IMR-90 (cell line): ENCODE measurements at regions not wholly inside any gene's neighbourhood (a gene's known extent, or its start where the extent isn't known, plus 50 kb on each side); places are given as distances from the start of the nearest gene placed in this dataset.
A peak's percentile ranks its signal among the peaks of the same experiment; 100 is the strongest.
"Not testable (repeated sequence)": the region's sequence is repeated elsewhere in the genome, so short reads cannot be mapped to it uniquely, and the experiment has no call there.

Experiments used
- ATAC-seq: fragments of 200-7000 bp; cut with Tn5 transposase; 2 replicates; pipeline ENCODE4 v1.9.1; 2020; ENCODE audit warnings: low read depth, mild to moderate bottlenecking, moderate library complexity
- BruUV-seq: library from RNA; stranded (reverse); fragments of 400-500 nt; replicated peaks from 2 replicates; lab custom pipeline; 2021; lab: Mats Ljungman, UMichigan
- CTCF ChIA-PET: fragments of 300-600 bp; formaldehyde crosslinking; extraction: SDS; loops from one replicate; lab custom pipeline; 2021; ENCODE audit warnings: antibody characterized with exemption; lab: Yijun Ruan, JAX
- POLR2A ChIA-PET: fragments of 300-600 bp; sonication (Branson Sonifier 250); formaldehyde crosslinking; loops from one replicate; lab custom pipeline; 2022; ENCODE audit warnings: antibody characterized with exemption; ENCODE audit not compliant: unreplicated experiment; lab: Charles Lee
- DNase-seq: peaks from one replicate; pipeline ENCODE4 v3.0.0; 2013
- H2AFZ ChIP-seq: replicated peaks from 2 replicates; pipeline ENCODE3; 2013; ENCODE audit warnings: low read length, mild to moderate bottlenecking; ENCODE audit not compliant: poor library complexity
- H2AK5ac ChIP-seq: 2 replicates; pipeline ENCODE4 v1.6.1; 2013; ENCODE audit warnings: low read depth, low read length, inconsistent platforms
- H2AK9ac ChIP-seq: replicated peaks from 2 replicates; pipeline ENCODE3; 2013; ENCODE audit warnings: mild to moderate bottlenecking, low read depth, low read length, moderate library complexity; ENCODE audit not compliant: poor library complexity
- H2BK120ac ChIP-seq: 2 replicates; pipeline ENCODE4 v1.6.1; 2013; ENCODE audit warnings: low read depth, low read length, inconsistent platforms
- H2BK15ac ChIP-seq: 3 replicates; pipeline ENCODE4 v1.6.1; 2013; ENCODE audit warnings: low read depth, low read length, inconsistent platforms
- H2BK20ac ChIP-seq: 2 replicates; pipeline ENCODE4 v1.6.1; 2013; ENCODE audit warnings: low read depth, mild to moderate bottlenecking, inconsistent platforms, low read length, moderate library complexity
- H2BK5ac ChIP-seq: 2 replicates; pipeline ENCODE4 v1.6.1; 2013; ENCODE audit warnings: mild to moderate bottlenecking, low read depth, low read length, inconsistent platforms; ENCODE audit not compliant: poor library complexity, severe bottlenecking
- H3K14ac ChIP-seq: replicated peaks from 2 replicates; pipeline ENCODE4 v1.6.1; 2013; ENCODE audit warnings: low read depth, low read length, inconsistent platforms
- H3K18ac ChIP-seq: 2 replicates; pipeline ENCODE4 v1.6.1; 2013; ENCODE audit warnings: low read depth, low read length, control low read depth
- H3K23ac ChIP-seq: 2 replicates; pipeline ENCODE4 v1.6.1; 2013; ENCODE audit warnings: low read depth, low read length, inconsistent platforms
- H3K27ac ChIP-seq: 2 replicates; pipeline ENCODE4 v1.5.1; 2013; ENCODE audit warnings: mild to moderate bottlenecking, control low read depth, low read length; ENCODE audit not compliant: insufficient read depth
- H3K27me3 ChIP-seq: 2 replicates; pipeline ENCODE4 v1.6.1; 2013; ENCODE audit warnings: low read length; ENCODE audit not compliant: control insufficient read depth, insufficient read depth
- H3K36me3 ChIP-seq: 2 replicates; pipeline ENCODE4 v1.6.1; 2013; ENCODE audit warnings: low read length, mixed read lengths; ENCODE audit not compliant: control insufficient read depth, insufficient read depth
- H3K4ac ChIP-seq: 2 replicates; pipeline ENCODE4 v1.6.1; 2013; ENCODE audit warnings: low read depth, low read length, inconsistent platforms
- H3K4me1 ChIP-seq: 2 replicates; pipeline ENCODE4 v1.6.1; 2013; ENCODE audit warnings: low read length, mixed read lengths; ENCODE audit not compliant: control insufficient read depth, insufficient read depth
- H3K4me2 ChIP-seq: 2 replicates; pipeline ENCODE4 v1.6.1; 2013; ENCODE audit warnings: low read depth, mild to moderate bottlenecking, control low read depth, low read length, moderate library complexity
- H3K4me3 ChIP-seq: 2 replicates; pipeline ENCODE4 v1.5.1; 2013; ENCODE audit warnings: low read depth, mild to moderate bottlenecking, control low read depth, low read length, moderate library complexity; ENCODE audit not compliant: insufficient read depth
- H3K56ac ChIP-seq: 2 replicates; pipeline ENCODE4 v1.6.1; 2013; ENCODE audit warnings: low read length, inconsistent platforms; ENCODE audit not compliant: insufficient read depth; ENCODE audit errors: extremely low read depth
- H3K79me1 ChIP-seq, 2 experiments: 2 replicates each; pipeline ENCODE4 v1.6.1; 2013; ENCODE audit warnings: low read length in 2 of 2, inconsistent platforms in 1 of 2, low read depth in 1 of 2
- H3K9ac ChIP-seq: 2 replicates; pipeline ENCODE4 v1.6.1; 2013; ENCODE audit warnings: low read depth, low read length, control low read depth
- H3K9me1 ChIP-seq: 2 replicates; pipeline ENCODE4 v1.6.1; 2013; ENCODE audit warnings: low read length, inconsistent platforms; ENCODE audit not compliant: insufficient read depth
- H3K9me3 ChIP-seq: 2 replicates; pipeline ENCODE4 v1.6.1; 2013; ENCODE audit warnings: low read length; ENCODE audit not compliant: control insufficient read depth, insufficient read depth
- H4K20me1 ChIP-seq: 2 replicates; pipeline ENCODE4 v1.6.1; 2013; ENCODE audit warnings: low read length, inconsistent platforms; ENCODE audit not compliant: insufficient read depth
- H4K5ac ChIP-seq: 2 replicates; pipeline ENCODE4 v1.6.1; 2013; ENCODE audit warnings: mild to moderate bottlenecking, low read depth, low read length, control low read depth
- H4K8ac ChIP-seq, 2 experiments: 2 replicates each; pipeline ENCODE4 v1.6.1; 2013; ENCODE audit warnings: low read depth in 2 of 2, low read length in 2 of 2, control low read depth in 1 of 2, inconsistent platforms in 1 of 2
- H4K91ac ChIP-seq: 2 replicates; pipeline ENCODE4 v1.6.1; 2013; ENCODE audit warnings: low read depth, low read length, inconsistent platforms; ENCODE audit not compliant: insufficient read depth
- MAFK ChIP-seq: IDR thresholded peaks from 2 replicates; pipeline ENCODE4 v1.6.1; 2012; ENCODE audit warnings: low read depth, low read length, improper control_type of control experiment
- POLR2A ChIP-seq: IDR thresholded peaks from 2 replicates; pipeline ENCODE4 v1.6.1; 2012; ENCODE audit warnings: mild to moderate bottlenecking, low read depth, low read length
- WGBS, 2 experiments: methylation state at CpG; one replicate each; pipeline versions ENCODE4 v1.1.5 to v1.1.7; 2013; ENCODE audit warnings: missing lambda C conversion rate in 2 of 2; ENCODE audit not compliant: insufficient read length in 1 of 2; ENCODE audit errors: extremely low coverage in 2 of 2; 5-methylcytosine and 5-hydroxymethylcytosine counted together
- dilution Hi-C: fragments of 300-500 bp; cut with HindIII; formaldehyde crosslinking; loops from one replicate; pipeline ENCODE4 v1.14.3; 2018; ENCODE audit warnings: low sequenced_read_pairs; ENCODE audit not compliant: unreplicated experiment
- in situ Hi-C: fragments of 300-500 bp; cut with MboI; formaldehyde crosslinking; loops from 3 replicates; pipeline ENCODE4 v1.14.3; 2019; ENCODE audit warnings: low sequenced_read_pairs, inconsistent platforms, mixed read lengths
- intact Hi-C: fragments of 100-400 bp; cut with micrococcal nuclease; formaldehyde crosslinking; loops from 2 replicates; pipeline ENCODE4 v1.10.0; 2022

DNA sequence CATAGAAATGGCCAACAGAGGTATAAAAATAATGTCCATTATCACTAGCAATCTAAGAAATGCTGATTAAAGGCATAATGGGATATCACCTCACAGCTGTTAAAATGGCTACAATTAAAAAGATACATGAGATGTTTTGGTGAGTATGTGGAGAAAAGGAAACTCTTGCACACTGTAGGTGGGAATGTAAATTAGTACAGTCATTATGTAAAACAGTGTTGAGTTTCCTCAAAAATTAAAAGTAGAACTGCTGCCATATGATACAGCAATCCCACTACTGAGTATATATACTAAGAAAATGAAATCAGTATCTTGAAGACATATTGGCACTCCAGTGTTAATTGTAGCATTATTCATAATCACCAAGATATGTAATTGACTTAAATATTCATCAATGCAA, 982.2 kb upstream of the EPHA6 start:
- intact Hi-C loops: no loop called here
- ATAC-seq (no peak), DNase-seq (no peak)
- H2BK15ac ChIP-seq: no peak overlapping the region
- no peak overlapping the region for H3K18ac ChIP-seq
- H3K4me3 ChIP-seq: no peak overlapping the region
- no peak overlapping the region for H2AFZ ChIP-seq
- H4K20me1 ChIP-seq: no peaks in the 10 kb centered on the region
- no peak overlapping the region for H3K23ac ChIP-seq
- H4K5ac ChIP-seq: no peak overlapping the region
- H2AK5ac ChIP-seq: no peak overlapping the region
- H2AK9ac ChIP-seq: no peak overlapping the region
- BruUV-seq: no TSS peak
- CTCF ChIA-PET: no interaction called here
- no peak overlapping the region for H3K14ac ChIP-seq
- TF ChIP-seq MAFK (0 out of 2 replicates have a peak, but pooled peaks have one; percentile 10), POLR2A (no peak)
- no peak overlapping the region for H4K8ac ChIP-seq
- no peaks in the 10 kb centered on the region for H3K4me1 ChIP-seq
- no peak overlapping the region for H2BK5ac ChIP-seq
- no peak overlapping the region for H2BK20ac ChIP-seq
- no peak overlapping the region for H4K91ac ChIP-seq
- in situ Hi-C loops: no loop called here
- no peak overlapping the region for H3K56ac ChIP-seq
- H3K79me1 ChIP-seq: no peaks in the 10 kb centered on the region
- no peaks in the 10 kb centered on the region for H3K36me3 ChIP-seq
- H3K9me3 ChIP-seq: no peaks in the 10 kb centered on the region; the same call in 1 of the 2 replicates
- no peak overlapping the region for H3K4me2 ChIP-seq
- no peak overlapping the region for H3K4ac ChIP-seq
- POLR2A ChIA-PET: no interaction called here
- H3K9ac ChIP-seq: no peak overlapping the region
- H2BK120ac ChIP-seq: no peak overlapping the region
- H3K9me1 ChIP-seq: no peaks in the 10 kb centered on the region
- no peaks in the 10 kb centered on the region for H3K27me3 ChIP-seq
- no peak overlapping the region for H3K27ac ChIP-seq
- dilution Hi-C loops: no loop called here

DNA sequence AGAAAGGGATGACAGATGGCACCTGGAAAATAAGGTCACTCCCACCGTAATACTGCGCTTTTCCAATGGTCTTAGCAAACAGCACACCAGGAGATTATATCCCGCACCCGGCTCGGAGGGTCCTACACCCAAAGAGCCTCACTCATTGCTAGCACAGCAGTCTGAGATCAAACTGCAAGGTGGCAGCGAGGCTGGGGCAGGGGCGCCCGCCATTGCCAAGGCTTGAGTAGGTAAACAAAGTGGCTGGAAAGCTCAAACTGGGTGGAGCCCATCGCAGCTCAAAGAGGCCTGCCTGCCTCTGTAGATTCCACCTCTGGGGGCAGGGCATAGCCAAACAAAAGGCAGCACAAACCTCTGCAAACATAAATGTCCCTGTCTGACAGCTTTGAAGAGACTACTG, 953.8 kb upstream of the EPHA6 start:
- H2BK5ac ChIP-seq, H3K27me3 ChIP-seq, H3K36me3 ChIP-seq, H4K20me1 ChIP-seq, in situ Hi-C loops, H3K9me3 ChIP-seq, H2AK5ac ChIP-seq, H4K5ac ChIP-seq, H2BK15ac ChIP-seq, H4K91ac ChIP-seq, H2AFZ ChIP-seq, H3K4me2 ChIP-seq, H3K4ac ChIP-seq, dilution Hi-C loops, H3K27ac ChIP-seq, ATAC-seq, BruUV-seq, H2BK20ac ChIP-seq, H2BK120ac ChIP-seq, H3K23ac ChIP-seq, POLR2A ChIA-PET, H3K9me1 ChIP-seq, H3K18ac ChIP-seq, H2AK9ac ChIP-seq, DNase-seq, H3K56ac ChIP-seq, intact Hi-C loops, H3K9ac ChIP-seq, H4K8ac ChIP-seq, H3K4me1 ChIP-seq, H3K4me3 ChIP-seq, H3K79me1 ChIP-seq, H3K14ac ChIP-seq, CTCF ChIA-PET: not testable (repeated sequence)
- WGBS, 2 experiments: no CpG with 5 or more reads among the region's 9 CpGs
